Thoracic aorta (tissue), 2 donors: ENCODE measurements at regions not wholly inside any gene's neighbourhood (a gene's known extent, or its start where the extent isn't known, plus 50 kb on each side); places are given as distances from the start of the nearest gene placed in this dataset.

Source experiments
- ATAC-seq: fragments of 150-250 bp; one replicate; pipeline ENCODE4 v1.8.0; 2017; ENCODE audit warnings: low read depth; ENCODE audit not compliant: insufficient number of reproducible peaks, low FRiP score
- DNase-seq: peaks from one replicate; pipeline ENCODE4 v3.0.0-alpha.2; 2020; ENCODE audit warnings: low spot score
- H3K27ac ChIP-seq, 2 donors: fragments of 200-600 bp; sonication (generic); 1 replicate in 1 of 2; 2 replicates in 1 of 2; pipeline ENCODE4 v1.5.1; 2016; ENCODE audit warnings: mild to moderate bottlenecking in 2 of 2, moderate library complexity in 2 of 2
- H3K27me3 ChIP-seq: fragments of 200-600 bp; sonication (generic); replicated peaks from 2 replicates; pipeline ENCODE4 v1.6.0; 2016; ENCODE audit warnings: mild to moderate bottlenecking; ENCODE audit not compliant: insufficient read depth
- H3K36me3 ChIP-seq: fragments of 200-600 bp; sonication (generic); one replicate; pipeline ENCODE4 v1.5.1; 2016
- H3K4me1 ChIP-seq, 2 donors: fragments of 200-600 bp; sonication (generic); 1 replicate in 1 of 2; 2 replicates in 1 of 2; pipeline versions ENCODE4 v1.5.1 to v1.6.0; 2016; ENCODE audit warnings: low read depth in 2 of 2, mild to moderate bottlenecking in 1 of 2; ENCODE audit not compliant: control insufficient read depth in 1 of 2
- H3K4me3 ChIP-seq: fragments of 200-600 bp; sonication (generic); 2 replicates; pipeline ENCODE4 v1.5.1; 2016; ENCODE audit warnings: mild to moderate bottlenecking
- H3K9me3 ChIP-seq: fragments of 200-600 bp; sonication (generic); 2 replicates; pipeline ENCODE4 v1.5.1; 2016
- TF ChIP-seq, protein P1 (sequence below): fragments of 200-600 bp; sonication (generic); IDR thresholded peaks from one replicate; pipeline ENCODE4 v1.5.1; 2019; ENCODE audit warnings: antibody characterized with exemption

DNA sequence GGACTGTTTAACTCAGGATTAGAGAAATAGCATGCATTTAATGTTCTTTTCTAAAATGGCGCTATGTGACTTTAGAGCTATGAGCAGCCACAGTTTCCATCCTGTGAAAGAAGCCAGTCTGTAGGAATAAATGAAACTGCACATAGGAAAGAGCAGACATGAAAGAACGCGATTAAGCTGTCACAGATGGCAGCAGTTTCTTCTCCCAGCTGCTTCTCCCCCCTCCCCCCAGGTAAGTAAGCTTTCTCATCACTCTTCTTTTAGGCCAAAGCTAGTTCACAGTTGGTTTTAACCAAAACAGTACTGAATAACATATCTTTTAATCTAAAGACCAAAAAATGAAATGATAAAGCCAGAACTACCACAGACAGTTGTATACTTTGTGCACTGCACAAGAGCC, 266.4 kb downstream of the KCNA4 start:
- H3K36me3 ChIP-seq = no peaks in the 10 kb centered on the region
- no peaks in the 10 kb centered on the region for H3K27me3 ChIP-seq
- H3K9me3 ChIP-seq = no peaks in the 10 kb centered on the region
- H3K27ac ChIP-seq = no peak overlapping the region
- H3K4me3 ChIP-seq = no peak overlapping the region
- H3K4me1 ChIP-seq = no peaks in the 10 kb centered on the region
- DNase-seq (no peak), ATAC-seq (no peak)
- TF ChIP-seq, protein P1, sequence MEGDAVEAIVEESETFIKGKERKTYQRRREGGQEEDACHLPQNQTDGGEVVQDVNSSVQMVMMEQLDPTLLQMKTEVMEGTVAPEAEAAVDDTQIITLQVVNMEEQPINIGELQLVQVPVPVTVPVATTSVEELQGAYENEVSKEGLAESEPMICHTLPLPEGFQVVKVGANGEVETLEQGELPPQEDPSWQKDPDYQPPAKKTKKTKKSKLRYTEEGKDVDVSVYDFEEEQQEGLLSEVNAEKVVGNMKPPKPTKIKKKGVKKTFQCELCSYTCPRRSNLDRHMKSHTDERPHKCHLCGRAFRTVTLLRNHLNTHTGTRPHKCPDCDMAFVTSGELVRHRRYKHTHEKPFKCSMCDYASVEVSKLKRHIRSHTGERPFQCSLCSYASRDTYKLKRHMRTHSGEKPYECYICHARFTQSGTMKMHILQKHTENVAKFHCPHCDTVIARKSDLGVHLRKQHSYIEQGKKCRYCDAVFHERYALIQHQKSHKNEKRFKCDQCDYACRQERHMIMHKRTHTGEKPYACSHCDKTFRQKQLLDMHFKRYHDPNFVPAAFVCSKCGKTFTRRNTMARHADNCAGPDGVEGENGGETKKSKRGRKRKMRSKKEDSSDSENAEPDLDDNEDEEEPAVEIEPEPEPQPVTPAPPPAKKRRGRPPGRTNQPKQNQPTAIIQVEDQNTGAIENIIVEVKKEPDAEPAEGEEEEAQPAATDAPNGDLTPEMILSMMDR = no peak

DNA sequence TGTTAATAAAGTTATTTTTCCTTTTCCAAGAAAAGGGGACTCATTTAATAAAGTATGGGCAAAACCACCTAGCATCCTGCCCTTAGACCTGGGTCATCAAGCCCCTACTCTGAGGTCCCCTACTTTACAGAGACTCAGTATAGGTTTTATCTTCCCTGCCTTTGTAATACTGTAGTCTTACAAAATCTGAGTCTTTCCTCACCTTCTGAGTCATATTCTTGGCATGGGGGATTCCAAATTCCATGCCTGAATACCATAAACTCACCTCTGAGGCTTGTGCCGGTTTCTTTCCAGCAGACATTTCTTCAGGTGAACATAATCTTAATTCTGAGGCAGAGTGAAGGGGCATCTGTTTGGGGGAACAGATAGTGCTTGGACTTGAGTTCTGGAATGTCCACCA, 282.5 kb downstream of the KCNA4 start:
- TF ChIP-seq, protein P1 = no peak
- no peaks in the 10 kb centered on the region for H3K27me3 ChIP-seq
- H3K4me3 ChIP-seq = no peak overlapping the region
- DNase-seq (no peak), ATAC-seq (no peak)
- no peaks in the 10 kb centered on the region for H3K9me3 ChIP-seq
- H3K4me1 ChIP-seq = no peaks in the 10 kb centered on the region
- H3K27ac ChIP-seq = no peak overlapping the region
- no peaks in the 10 kb centered on the region for H3K36me3 ChIP-seq

DNA sequence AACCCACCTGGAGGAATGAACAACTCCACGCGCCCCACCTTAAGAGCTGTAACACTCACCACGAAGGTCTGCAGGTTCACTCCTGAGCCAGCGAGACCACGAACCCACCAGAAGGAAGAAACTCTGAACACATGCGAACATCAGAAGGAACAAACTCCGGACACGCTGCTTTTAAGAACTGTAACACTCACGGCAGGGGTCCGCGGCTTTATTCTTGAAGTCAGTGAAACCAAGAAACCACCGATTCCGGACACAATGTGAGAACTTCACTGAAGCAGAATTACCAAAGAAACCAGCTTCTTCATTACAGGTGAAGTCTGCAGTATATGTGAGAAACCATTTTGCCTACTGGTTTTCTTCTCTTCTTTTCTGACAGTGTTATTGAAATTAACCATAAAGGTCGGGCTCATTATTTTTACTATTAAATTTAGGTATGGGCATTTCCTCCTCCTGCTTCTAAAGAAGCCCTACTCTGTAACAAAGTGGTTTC, 303.0 kb downstream of the KCNA4 start:
- no peak for ATAC-seq
- Histone ChIP-seq H3K4me3 (no peak overlapping the region), H3K9me3 (no peaks in the 10 kb centered on the region), H3K27ac (no peak overlapping the region), H3K4me1 (no peaks in the 10 kb centered on the region), H3K27me3 (no peaks in the 10 kb centered on the region), H3K36me3 (no peaks in the 10 kb centered on the region)
- no peak for DNase-seq
- TF ChIP-seq, protein P1 = no peak

DNA sequence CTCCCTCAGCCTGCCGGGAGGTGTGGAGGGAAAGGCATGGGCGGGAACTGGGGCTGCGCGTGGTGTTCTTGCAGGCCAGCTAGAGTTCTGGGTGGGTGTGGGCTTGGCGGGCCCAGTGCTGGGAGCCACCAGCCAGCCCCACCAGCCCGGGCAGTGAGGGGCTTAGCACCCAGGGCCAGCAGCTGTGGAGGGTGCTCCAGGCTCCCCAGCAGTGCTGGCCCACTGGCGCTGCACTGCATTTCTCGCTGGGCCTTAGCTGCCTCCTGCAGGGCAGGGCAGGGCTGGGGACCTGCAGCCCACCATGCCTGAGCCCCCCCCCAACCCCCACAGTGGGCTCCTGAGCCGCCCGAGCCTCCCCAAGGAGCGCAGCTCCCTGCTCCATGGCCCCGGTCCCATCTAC, 304.2 kb downstream of the KCNA4 start:
- H3K4me1 ChIP-seq = no peaks in the 10 kb centered on the region
- no peak for ATAC-seq

DNA sequence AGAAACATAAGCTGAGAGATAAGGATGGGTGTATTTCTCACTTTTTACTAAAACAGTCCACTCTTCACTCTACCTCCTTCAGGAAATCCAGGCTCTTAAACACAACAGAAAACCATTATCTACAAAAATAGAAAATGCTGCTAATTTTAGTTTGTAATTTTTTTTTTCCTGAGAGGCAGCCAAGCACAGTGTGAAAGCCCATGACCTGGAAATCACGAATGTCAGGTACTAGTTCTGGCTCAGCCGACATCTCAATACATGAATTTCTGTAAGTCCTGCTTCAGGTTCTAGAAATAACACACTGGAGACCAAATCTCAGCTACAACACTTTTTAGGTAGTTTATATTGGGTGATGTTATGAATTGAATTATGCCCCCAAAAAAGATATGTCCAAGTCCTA, 308.9 kb downstream of the KCNA4 start:
- H3K36me3 ChIP-seq = no peaks in the 10 kb centered on the region
- H3K27ac ChIP-seq = no peak overlapping the region
- no peak overlapping the region for H3K4me3 ChIP-seq
- DNase-seq = no peak
- H3K4me1 ChIP-seq = no peaks in the 10 kb centered on the region
- TF ChIP-seq, protein P1 = no peak
- H3K9me3 ChIP-seq = no peaks in the 10 kb centered on the region
- no peaks in the 10 kb centered on the region for H3K27me3 ChIP-seq
- no peak for ATAC-seq

More for the DNA sequence above, 304.2 kb downstream of the KCNA4 start:
- no peaks in the 10 kb centered on the region for H3K36me3 ChIP-seq
- no peak overlapping the region for H3K4me3 ChIP-seq
- TF ChIP-seq, protein P1 = no peak
- no peak overlapping the region for H3K27ac ChIP-seq
- H3K27me3 ChIP-seq = no peaks in the 10 kb centered on the region
- no peaks in the 10 kb centered on the region for H3K9me3 ChIP-seq
- no peak for DNase-seq
